RWPE2 (cell line): ENCODE measurements at regions not wholly inside any gene's neighbourhood (a gene's known extent, or its start where the extent isn't known, plus 50 kb on each side); places are given as distances from the start of the nearest gene placed in this dataset.

Experiments used
- ATAC-seq: fragments of 200-7000 bp; cut with Tn5 transposase; 3 replicates; pipeline ENCODE4 v1.9.1; 2021; ENCODE audit warnings: low read depth
- DNase-seq: peaks from one replicate; pipeline ENCODE4 v3.0.0-alpha.2; 2020; ENCODE audit warnings: low spot score
- H3K27ac ChIP-seq: fragments of 450-650 bp; 2 replicates; pipeline ENCODE4 v1.5.1; 2017; ENCODE audit warnings: mild to moderate bottlenecking; ENCODE audit not compliant: poor library complexity, severe bottlenecking
- H3K27me3 ChIP-seq: fragments of 250-450 bp; sonication (Bioruptor Pico); 2 replicates; pipeline ENCODE4 v1.5.1; 2021; ENCODE audit warnings: mild to moderate bottlenecking, moderate library complexity; ENCODE audit not compliant: insufficient read depth, poor library complexity, severe bottlenecking
- H3K36me3 ChIP-seq: fragments of 250-450 bp; sonication (Bioruptor Pico); 2 replicates; pipeline ENCODE4 v1.5.1; 2020; ENCODE audit warnings: low read depth, mild to moderate bottlenecking, moderate library complexity
- H3K4me1 ChIP-seq: fragments of 250-450 bp; sonication (Bioruptor Pico); 2 replicates; pipeline ENCODE4 v1.5.1; 2021; ENCODE audit warnings: mild to moderate bottlenecking, moderate library complexity; ENCODE audit not compliant: insufficient read depth, poor library complexity, severe bottlenecking
- H3K4me3 ChIP-seq: fragments of 250-450 bp; sonication (Bioruptor Pico); 2 replicates; pipeline ENCODE4 v1.5.1; 2021; ENCODE audit warnings: mild to moderate bottlenecking, moderate library complexity; ENCODE audit not compliant: severe bottlenecking
- H3K9me3 ChIP-seq: fragments of 250-450 bp; sonication (Bioruptor Pico); 2 replicates; pipeline ENCODE4 v1.5.1; 2021; ENCODE audit warnings: mild to moderate bottlenecking, moderate library complexity; ENCODE audit not compliant: severe bottlenecking
- CTCF ChIP-seq: fragments of 450-650 bp; IDR thresholded peaks from one replicate; pipeline ENCODE4 v1.5.1; 2017; ENCODE audit warnings: mild to moderate bottlenecking, moderate library complexity; ENCODE audit not compliant: poor library complexity, severe bottlenecking

GRCh38 chr3:1883534-1883933, 215.1 kb upstream of the CNTN4 start:
- Histone ChIP-seq H3K4me3 (no peak overlapping the region), H3K4me1 (no peaks in the 10 kb centered on the region), H3K9me3 (no peaks in the 10 kb centered on the region), H3K27me3 (no peaks in the 10 kb centered on the region), H3K36me3 (no peaks in the 10 kb centered on the region), H3K27ac (no peak overlapping the region)
- no peak for DNase-seq
- no peak for ATAC-seq
- no peak for TF ChIP-seq CTCF

- Histone ChIP-seq H3K27me3 (no peaks in the 10 kb centered on the region), H3K27ac (no peak overlapping the region), H3K36me3 (no peaks in the 10 kb centered on the region), H3K4me3 (no peak overlapping the region), H3K4me1 (no peaks in the 10 kb centered on the region), H3K9me3 (no peaks in the 10 kb centered on the region)
- ATAC-seq (no peak), DNase-seq (no peak)
- no peak for TF ChIP-seq CTCF
Measured at GRCh38 chr3:1892459-1892858, 206.2 kb upstream of the CNTN4 start.

- TF ChIP-seq CTCF: no peak
- Histone ChIP-seq H3K27ac (no peak overlapping the region), H3K9me3 (peaks cover 2% of the 10 kb centered on the region), H3K27me3 (no peaks in the 10 kb centered on the region), H3K4me1 (no peaks in the 10 kb centered on the region), H3K4me3 (no peak overlapping the region), H3K36me3 (no peaks in the 10 kb centered on the region)
- no peak for DNase-seq
- no peak for ATAC-seq
Measured at GRCh38 chr3:1902416-1902815, 196.2 kb upstream of the CNTN4 start.

- H3K27ac ChIP-seq: no peak overlapping the region
- H3K4me3 ChIP-seq: no peak overlapping the region
- DNase-seq (no peak), ATAC-seq (no peak)
- H3K27me3 ChIP-seq: no peaks in the 10 kb centered on the region
- no peaks in the 10 kb centered on the region for H3K36me3 ChIP-seq
- H3K4me1 ChIP-seq: no peaks in the 10 kb centered on the region
- no peak for TF ChIP-seq CTCF
- H3K9me3 ChIP-seq: peaks cover 2% of the 10 kb centered on the region
Measured at GRCh38 chr3:1903111-1903510, 195.6 kb upstream of the CNTN4 start.

GRCh38 chr3:1907911-1908310, 190.8 kb upstream of the CNTN4 start:
- no peaks in the 10 kb centered on the region for H3K4me1 ChIP-seq
- no peak for ATAC-seq
- DNase-seq: no peak
- H3K27ac ChIP-seq: no peak overlapping the region
- H3K27me3 ChIP-seq: no peaks in the 10 kb centered on the region
- H3K36me3 ChIP-seq: no peaks in the 10 kb centered on the region
- no peak for TF ChIP-seq CTCF
- H3K9me3 ChIP-seq: peaks cover 2% of the 10 kb centered on the region
- no peak overlapping the region for H3K4me3 ChIP-seq
